ENCODE measurements at regions not wholly inside any gene's neighbourhood (a gene's known extent, or its start where the extent isn't known, plus 50 kb on each side); places are given as distances from the start of the nearest gene placed in this dataset.

DNA sequence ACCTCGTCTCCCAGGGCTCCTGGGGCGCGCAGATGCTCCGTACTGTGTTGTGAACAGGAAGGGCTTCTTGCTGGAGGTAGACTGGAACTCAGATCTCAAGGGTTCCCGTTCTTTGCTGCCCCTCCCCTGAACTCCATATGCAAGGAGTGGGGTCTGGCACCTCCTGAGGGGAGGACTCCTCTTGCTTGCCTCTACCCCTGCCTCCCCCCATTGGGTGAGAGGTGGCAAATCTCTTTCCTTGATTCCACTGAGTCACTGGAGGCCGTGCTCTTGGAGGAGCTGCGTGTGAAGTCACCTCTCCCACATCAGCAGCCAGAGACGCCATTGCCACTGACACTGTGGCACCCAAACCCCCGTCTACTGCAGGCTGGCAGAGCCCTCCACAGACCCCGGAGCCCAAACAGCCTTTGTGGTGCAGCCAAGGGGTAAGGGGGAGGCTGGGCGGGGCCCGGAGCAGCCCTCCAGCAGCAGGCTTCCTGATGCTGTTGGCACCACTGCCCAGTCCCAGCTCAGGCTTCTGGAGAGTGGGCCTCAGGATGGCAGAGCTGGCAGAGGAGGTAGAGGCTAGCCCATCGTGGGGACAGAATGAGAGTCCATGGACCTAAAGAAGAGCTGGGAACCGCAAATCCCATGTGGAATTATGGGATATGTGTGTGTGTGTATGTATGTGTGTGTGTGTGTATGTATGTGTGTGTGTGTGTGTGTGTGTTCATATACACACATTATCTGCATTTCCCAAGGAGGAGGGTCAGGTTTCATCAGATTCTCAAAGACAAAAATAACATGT lies 104.9 kb upstream of the RUNX3 start:
- no peak for DNase-seq

DNA sequence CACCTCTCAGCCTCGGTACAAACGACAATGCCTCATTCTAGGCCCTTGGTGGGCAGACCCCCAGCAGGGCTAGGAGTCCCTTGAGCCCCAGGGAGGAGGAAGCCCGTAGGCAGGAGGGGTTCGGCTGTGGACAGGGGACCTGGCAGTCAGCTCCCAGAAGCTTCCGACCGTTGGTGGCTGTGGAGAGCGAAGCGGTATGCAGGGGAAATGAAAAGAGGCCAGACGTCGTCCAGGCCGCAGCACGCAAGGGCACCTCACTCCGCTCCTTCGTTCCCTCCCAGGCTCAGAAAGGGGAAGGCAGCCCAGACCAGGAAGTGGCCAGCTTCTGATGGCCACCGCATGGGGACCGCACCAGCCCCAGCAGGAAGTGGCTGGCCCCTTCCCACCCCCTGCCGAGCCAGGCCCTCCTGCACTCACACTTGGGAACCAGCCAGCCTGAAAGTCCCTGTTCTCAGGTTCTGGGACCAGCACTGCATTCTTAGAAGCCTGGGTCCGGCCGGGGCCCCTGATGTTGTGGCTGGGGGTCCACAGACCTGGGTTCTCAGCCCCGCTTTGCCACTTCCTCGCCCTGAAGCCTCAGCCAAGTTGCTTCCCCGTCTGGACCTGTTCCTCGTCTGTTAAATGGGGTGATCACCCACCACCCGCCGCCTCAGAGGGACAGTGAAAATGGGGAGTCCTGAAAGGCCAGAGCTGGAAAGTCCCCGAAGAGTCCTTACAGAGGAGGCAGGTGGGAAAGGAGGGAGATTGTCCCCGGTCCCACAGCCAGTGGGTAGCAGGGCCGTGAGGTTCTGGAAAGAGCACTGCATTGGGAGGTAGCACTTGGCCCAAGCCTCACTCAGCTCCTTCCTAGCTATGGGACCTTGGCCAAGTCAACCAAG lies 104.0 kb upstream of the RUNX3 start:
- no peak for DNase-seq

DNA sequence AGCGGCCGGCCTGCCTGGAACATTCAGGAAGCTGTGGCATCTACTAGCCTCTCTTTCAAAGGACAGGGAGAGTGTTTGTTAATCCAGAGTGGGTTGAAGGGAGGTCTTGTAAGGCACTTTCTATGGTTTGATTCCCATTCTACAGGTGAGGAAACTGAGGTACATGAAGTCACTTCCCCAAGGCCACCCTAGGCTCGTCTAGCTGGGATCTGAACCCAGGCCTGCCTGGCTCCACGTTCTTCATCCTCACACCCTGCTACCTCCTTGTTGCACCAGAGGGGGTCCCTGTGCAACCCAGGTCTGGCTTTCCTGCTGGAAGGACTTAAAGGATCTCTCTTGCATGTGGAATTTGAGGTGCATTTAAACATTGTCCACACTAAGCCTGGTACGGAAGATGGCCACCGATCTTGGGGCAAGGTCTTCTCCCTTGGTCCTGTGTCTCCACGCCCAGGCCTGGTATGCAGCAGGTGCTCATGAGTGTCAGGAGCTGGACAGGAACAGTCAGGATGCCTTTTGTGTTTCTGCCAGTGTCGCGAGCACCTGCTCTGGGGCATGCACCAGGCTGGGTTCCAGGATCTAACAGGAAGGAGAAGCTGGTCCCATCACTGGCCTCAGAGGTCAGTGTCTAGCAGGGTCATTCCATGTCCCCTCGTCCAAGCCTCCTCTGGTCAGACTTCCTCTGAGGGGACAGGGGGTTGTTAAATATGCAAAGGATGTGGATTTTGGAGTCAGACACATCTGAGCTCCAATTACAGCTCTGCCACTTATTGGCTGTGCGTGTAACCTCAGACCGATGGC lies 103.2 kb upstream of the RUNX3 start:
- DNase-seq, result no peak

DNA sequence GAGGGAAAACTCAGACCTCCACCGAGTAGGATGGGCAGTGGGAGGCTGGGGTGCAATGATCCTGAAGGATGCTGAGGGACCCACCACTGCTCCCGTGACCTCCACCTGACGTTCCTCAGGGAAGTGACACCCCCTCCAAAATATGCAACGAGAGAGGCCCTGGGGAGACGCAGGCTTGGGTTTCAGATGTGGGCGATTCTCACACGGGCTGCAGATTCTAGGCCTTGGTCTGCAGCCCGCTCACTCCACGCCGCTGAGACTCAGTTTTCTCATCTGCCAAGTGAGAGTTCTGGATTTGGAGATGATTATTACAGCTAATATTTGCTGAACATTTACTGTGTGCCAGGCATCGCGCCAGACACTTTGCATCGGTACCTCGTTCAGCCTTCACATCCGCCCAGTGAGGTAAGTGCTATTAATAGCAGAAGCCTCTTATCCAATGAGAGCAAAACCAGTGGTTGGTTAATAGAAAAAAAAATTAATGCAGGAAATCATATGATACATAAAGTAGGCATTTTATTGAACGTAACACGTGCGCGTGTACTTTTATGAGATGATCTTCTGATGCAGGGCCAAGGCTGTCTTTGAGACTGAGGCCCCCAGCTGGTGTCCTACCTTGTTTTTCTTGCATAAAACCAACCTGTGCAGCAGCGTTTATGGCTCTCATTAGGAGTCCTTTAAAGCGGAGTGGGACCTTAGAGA lies 102.0 kb upstream of the RUNX3 start:
- DNase-seq, result no peak

DNA sequence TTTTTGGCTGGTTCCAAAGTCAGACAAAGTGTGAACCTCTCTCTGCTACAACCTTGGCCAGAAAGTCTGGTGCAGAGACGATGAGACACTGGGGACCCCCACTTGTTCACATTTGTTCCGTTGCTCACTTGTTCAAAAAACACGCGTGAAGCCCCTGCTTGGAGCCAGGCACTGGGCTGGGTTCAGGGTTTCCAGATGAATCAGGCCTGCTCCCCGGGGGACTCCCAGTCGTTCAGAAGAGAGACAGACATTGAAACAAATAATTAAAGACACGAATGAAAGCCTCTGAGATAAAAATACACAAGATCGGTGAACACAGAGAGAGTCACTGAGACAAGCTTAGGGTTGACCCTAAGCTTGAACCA lies 101.5 kb upstream of the RUNX3 start:
- DNase-seq, result no peak

DNA sequence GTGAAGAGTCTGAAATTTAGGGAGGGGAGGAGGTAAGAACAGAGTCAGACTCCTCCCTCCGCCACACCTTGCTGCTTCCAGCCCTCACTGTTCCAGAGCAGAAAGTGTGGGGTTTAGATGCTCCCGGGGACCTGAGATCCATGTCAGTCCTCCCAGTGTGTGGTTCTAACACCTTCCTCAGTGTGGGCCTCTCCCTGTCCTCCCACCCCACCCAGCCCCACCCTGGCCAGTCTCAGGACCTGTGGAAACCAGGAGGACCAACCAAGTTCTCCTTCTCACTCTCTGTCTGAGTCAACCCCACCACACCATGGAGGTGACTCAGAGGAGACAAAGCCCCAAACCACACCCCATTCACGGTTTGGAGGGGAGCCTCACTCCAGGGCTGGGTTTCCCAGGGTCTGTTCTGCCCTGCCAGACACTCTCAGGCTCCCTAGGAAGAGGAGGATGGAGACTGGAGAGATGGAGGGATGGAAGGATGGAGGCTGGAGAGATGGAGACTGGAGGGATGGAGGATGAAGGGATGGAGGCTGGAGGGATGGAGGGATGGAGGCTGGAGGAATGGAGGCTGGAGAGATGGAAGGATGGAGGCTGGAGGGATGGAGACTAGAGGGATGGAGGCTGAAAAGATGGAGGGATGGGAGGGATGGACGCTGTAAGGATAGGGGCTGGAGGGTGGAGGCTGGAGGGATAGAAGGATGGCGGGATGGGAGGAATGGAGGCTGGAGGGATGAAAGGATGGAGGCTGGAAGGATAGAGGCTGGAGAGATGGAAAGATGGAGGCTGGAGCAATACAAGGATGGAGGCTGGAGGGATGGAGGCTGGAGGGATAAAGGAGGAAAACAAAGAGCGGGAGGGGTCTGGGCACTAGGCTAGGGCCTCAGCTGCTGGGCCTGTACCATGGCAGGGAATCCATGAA lies 100.9 kb upstream of the RUNX3 start:
- no peak for DNase-seq

DNA sequence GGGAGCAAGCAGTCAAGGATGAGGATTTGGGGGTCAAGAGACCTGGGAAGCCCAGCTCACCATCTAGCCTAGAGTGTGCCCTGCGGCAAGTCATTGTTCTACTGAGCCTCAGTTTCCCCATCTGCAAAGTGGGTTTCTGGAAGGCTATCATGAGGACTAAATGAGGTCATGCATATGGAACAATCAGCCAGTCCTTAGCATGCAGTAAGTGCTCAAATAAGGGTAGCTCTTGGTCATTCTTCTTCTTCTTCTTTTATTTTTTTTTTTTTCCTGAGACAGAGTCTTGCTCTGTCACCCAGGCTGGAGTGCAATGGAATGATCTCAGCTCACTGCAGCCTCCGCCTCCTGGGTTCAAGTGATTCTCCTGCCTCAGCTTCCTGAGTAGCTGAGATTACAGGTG lies 99.9 kb upstream of the RUNX3 start:
- DNase-seq, result no peak

DNA sequence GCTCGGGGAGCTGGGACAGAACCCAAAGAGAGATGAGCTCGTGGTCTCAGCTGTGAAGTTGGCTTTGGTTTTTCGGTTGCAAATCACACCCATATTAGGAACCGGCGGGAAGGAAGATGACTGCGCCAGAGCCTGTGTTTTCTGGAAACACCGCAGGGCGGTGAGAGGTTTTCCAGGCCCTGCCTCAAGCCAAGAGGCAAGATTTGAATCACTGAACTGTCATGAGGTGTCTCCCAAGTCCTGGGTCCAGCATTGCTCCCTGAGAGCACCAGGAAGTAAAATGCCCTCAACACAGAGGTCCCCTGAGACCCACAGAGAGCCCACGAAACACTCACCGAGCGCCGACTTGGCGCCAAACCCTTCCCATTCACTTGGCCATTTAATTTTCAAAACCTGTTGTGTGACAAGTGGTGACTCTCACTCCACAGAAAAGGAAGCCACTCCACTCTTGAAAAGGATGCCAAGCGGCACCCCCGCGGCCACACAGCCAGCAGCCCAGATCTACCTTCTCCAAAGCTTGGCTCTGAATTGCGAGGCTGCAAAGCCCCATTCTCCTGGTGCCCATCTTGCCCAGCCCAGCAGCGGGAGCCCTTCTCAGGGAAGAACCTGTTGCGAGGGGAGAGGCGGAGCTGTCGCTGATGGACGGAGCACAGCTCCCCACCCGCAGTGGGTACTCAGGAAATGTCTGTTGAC lies 99.0 kb upstream of the RUNX3 start:
- DNase-seq, result peak; percentile 73 to 82

DNA sequence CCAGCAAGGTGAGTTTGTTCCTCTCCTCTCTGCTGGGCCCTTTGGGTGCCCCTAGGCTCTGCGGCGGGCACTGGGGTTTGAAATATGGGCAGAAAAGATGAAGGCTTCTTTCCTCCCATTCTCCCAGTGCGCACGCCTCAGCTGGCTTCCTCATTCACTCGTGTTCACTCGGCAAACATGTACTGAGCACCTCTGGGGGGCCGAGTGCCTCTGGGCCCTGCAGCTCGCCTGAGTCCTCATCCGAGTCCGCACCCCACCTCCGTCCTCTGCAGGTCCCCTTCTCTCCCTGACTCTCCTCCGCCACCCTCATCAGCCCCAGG lies 98.5 kb upstream of the RUNX3 start:
- DNase-seq, result no peak

DNA sequence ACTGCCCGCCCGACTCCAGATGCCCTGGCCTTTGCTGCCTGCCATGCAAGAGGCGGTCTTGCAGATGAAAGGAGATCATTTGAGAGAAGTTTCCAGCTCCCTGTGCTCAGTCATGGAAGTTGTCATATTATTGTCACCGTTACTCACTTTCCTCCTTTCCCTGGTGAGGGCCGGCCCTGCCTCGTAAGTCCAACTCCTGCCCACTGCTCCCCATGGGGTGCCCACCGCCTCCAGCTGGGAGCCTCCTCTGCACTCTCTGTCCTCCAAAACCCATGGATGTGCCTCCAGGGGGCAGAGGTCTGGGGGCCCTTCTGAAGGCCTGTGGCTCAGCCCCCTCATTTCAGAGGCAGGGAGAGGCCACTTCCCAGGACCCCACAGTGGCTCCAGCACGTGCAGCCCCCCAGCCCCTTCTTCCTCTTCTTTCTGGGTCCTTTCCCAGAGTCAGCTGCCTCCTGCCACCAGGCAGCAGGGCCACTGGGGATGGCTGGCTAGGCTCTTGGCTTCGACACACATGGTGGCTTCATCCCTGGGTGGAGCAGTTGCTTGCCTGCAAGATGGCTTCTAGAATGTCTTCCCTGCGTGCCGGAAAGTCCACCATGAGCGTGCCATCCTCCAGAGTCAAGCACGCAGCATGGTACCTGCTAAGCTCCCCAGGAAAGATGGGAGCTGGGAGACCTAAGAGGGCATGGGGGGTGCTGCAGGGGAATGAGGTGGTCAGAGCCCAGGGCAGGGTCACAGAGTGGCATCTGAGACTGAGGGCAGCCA lies 97.9 kb upstream of the RUNX3 start:
- no peak for DNase-seq

DNA sequence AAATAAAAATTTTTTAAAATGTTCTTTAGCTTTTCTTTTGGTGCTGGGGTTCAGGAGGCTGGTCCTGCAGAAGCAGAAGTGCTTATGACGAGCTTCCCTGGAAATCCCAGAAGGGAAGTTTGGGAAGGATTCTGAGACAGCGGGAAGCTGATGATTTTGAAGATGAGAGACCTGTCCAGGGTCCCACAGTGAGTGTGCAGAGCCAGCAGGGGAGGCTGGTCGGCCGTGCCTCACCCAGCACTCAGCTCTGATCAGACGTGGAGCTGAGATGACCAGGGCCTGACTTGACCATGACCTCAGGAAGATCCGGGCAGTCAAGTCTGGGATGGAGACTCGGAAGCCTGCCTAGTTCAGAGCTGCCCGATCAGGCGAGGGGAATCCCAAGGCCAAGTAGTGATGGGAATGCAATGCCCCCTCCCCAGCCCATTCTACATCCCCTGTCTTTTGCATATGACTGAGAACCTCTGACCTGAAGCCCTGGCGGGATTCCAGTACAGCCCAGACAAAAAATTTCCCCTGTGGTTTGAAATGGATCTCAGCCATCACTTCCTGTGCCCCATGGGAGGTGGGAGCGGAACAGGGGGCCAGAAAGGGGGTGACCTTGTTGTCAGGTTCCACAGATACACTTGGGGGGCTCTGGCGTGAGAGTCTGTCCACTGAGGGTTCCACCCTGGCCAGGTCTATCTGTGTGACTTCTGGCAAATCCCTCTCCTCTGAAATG lies 96.8 kb upstream of the RUNX3 start:
- no peak for DNase-seq

DNA sequence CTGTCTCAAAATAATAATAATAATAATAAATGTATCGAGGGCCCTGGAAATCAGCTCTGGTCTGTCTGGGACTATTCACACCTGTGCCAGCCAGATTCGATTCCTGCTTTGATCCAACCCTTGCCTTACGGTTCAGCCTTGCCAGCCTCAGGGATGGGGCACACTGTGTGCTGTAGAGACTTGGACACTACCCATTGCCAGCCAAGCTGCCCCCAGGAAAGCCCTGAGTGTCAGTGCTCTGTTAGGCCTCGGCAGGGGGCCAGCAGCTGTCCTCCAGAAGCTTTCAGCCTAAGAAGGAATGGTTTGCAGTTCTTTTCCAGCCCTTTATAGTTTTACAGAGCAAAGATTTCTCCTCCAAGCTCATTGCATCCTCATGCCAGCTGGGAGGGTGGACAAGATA lies 96.2 kb upstream of the RUNX3 start:
- DNase-seq, result no peak

DNA sequence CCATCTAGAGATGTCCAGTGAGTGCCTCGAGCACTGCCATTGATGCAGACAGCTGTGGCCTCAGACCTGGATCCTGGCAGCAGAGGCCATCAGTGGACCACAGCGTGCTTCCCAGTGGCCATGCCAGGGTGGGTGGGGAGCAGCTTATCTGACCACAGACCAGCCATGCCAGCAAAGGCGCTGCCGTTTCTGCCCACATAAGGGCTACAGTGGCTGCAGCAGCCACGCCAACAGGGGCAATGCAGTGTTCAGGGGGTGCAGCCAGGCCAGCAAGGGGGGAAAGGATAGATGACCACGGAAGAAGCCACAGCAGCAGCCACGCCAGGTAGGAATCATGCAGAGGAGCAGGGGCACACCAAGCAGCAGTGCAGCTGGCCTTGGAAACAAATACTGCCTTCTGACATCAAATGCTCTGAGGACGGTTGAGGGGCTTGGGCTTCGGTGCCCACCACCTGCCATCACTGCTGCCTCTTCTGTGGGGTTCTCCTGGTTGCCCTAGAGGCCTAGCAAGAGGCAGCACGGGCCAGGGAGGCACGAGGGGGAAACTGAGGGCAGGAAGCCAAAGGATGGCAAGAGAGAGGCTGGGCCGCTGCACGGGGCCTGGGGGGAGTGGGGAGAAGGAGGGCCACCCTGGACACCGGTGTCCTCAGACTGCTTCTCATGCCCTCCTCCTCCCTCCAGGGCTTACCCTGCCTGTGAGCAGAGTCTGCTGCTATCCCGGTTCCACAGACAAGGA lies 94.7 kb upstream of the RUNX3 start:
- no peak for DNase-seq

DNA sequence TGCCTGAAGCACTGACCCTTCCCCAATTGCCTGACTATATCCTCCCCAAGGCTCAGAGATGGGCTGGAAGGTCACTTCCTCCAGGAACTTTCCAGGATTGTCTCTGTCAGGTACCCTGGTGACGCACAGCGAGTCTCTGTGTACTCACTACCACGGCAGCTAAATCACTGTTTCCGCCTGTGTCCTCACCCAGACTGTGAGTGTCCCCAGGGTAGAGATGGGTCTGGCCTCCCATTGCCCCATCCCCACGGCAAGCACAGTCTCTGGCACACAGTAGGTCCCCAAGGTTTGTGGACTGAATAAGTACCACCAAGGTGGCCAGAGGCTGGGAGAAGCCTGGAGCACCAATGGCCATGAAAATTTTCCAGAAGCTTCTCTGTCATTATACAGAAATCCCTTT lies 93.8 kb upstream of the RUNX3 start:
- DNase-seq, result no peak

DNA sequence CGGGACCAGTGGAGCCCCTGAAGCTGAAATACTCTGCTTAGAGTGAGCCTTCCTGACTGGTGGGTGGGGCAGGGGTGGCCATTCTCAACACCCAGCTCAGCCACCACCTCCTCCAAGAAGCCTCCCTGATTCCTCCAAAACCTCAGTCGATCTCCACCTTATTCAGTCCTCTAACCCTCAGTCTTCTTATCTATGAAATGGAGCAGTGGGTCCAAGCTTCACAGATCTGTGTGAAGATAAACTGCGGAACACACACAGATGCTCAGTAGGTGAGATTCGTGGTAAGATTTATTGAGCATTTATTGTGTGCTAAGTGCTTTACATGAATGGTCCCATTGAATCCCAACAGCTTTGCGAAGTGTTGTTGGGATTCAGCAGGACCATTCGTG lies 93.1 kb upstream of the RUNX3 start:
- no peak for DNase-seq

DNA sequence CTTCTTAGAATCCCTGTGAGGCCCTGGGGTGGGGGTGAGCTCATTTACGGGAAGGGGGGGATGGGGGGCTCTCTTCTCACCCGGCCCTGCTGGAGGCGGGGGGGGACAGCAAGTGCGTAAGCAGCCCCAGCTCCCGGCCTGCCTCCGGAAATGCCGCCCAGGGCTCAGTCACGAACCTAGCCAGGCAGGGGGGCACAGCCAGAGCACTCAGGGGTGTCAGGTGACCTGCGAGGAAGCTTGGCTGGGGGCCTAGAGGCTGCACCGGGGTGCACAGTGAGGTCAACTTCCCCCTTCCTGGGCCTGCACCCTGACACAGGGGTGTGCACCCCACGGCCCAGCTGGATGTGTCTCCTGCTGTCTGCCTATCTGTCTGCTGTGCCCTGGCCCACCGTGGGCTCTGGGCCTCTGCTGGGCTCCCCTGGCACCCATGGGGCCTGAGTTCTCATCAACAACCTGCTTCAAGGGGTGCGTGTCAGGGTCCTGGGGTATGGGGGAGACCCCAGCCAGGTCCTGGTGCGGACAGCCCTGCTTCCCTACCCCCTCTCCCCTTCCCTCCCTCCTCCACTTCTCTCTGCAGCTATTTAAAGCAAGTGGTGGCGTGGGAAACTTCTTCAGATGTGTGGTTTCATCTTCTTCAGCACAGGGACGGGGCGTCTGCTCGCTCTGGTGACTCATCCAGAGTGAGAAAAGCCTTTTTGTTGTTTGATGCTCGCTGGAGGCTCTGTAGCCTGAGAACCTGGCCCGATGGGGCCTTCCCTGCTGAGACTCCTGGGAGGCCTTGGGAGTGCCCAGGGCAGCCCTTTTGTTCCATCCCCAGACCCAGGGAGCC lies 92.5 kb upstream of the RUNX3 start:
- no peak for DNase-seq

DNA sequence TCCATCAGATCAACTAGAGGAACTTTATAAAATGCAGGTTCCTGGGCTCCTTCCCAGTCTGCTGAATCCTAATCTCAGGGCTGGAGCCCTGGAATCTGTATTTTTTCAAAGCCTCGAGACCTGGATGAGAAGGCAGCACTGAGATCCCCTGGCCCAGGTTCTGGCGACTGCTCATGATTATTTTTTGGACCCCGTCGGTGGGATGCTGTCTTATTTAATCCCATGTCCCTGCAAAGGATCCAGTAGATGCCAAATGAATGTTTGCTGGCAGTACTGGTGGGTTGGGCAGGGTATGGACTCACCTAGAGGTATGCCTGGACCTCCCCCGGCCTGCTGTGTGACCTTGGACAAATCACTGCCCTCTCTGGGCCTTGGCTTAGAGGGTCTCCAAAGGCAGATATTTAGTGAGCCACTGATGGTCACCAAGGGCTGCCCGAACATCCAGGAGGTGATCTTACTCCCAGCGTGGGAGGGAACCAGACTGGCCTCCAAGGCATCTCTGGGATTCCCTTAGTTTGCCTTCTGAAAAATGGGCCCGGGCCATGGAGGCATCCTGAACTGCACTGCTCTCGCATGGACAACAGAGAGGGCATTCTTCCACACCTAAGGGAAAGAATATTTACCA lies 91.6 kb upstream of the RUNX3 start:
- DNase-seq, result no peak
